Neuronal stem cell (in vitro differentiated cells): ENCODE measurements at regions not wholly inside any gene's neighbourhood (a gene's known extent, or its start where the extent isn't known, plus 50 kb on each side); places are given as distances from the start of the nearest gene placed in this dataset.

Experiments used
- DNase-seq: peaks from one replicate; pipeline ENCODE4 v3.0.0-alpha.2; 2013; ENCODE audit warnings: low spot score
- H2AFZ ChIP-seq: one replicate; pipeline ENCODE4 v1.6.1; 2013; ENCODE audit warnings: mild to moderate bottlenecking, low read length, inconsistent platforms
- H2AK5ac ChIP-seq: 2 replicates; pipeline ENCODE4 v1.6.1; 2013; ENCODE audit warnings: low read depth, mild to moderate bottlenecking, inconsistent platforms, low read length, moderate library complexity, mixed read lengths
- H2BK120ac ChIP-seq: 2 replicates; pipeline ENCODE4 v1.6.1; 2013; ENCODE audit warnings: low read depth, mild to moderate bottlenecking, inconsistent platforms, low read length, moderate library complexity, mixed read lengths
- H2BK12ac ChIP-seq: one replicate; pipeline ENCODE4 v1.6.1; 2013; ENCODE audit warnings: low read length, inconsistent platforms
- H2BK15ac ChIP-seq: 2 replicates; pipeline ENCODE4 v1.6.1; 2013; ENCODE audit warnings: mild to moderate bottlenecking, low read length, inconsistent platforms, mixed read lengths
- H2BK5ac ChIP-seq: one replicate; pipeline ENCODE4 v1.6.1; 2013; ENCODE audit warnings: inconsistent platforms, mild to moderate bottlenecking, low read length, moderate library complexity
- H3K14ac ChIP-seq: one replicate; pipeline ENCODE4 v1.6.1; 2013; ENCODE audit warnings: low read length, inconsistent platforms
- H3K18ac ChIP-seq: 2 replicates; pipeline ENCODE4 v1.6.1; 2013; ENCODE audit warnings: low read length, inconsistent platforms
- H3K23ac ChIP-seq: 2 replicates; pipeline ENCODE4 v1.6.1; 2013; ENCODE audit warnings: low read depth, mild to moderate bottlenecking, mixed read lengths, low read length, inconsistent platforms; ENCODE audit not compliant: poor library complexity
- H3K27ac ChIP-seq: replicated peaks from 3 replicates; pipeline ENCODE4 v1.5.1; 2013; ENCODE audit warnings: low read length, inconsistent platforms
- H3K27me3 ChIP-seq, 3 experiments: 2 replicates each; pipeline ENCODE4 v1.6.1; 2013; ENCODE audit warnings: low read length in 3 of 3, mild to moderate bottlenecking in 2 of 3, inconsistent platforms in 1 of 3, low read depth in 1 of 3, mixed read lengths in 1 of 3, moderate library complexity in 1 of 3; ENCODE audit not compliant: control insufficient read depth in 3 of 3, insufficient read depth in 3 of 3
- H3K36me3 ChIP-seq, 2 donors: replicated peaks in 1 of 2; 2 replicates each; pipeline ENCODE4 v1.6.1; 2013; ENCODE audit warnings: low read length in 2 of 2; ENCODE audit not compliant: control insufficient read depth in 2 of 2, insufficient read depth in 2 of 2
- H3K4ac ChIP-seq: 2 replicates; pipeline ENCODE4 v1.6.1; 2013; ENCODE audit warnings: inconsistent platforms, mild to moderate bottlenecking, low read length, moderate library complexity
- H3K4me1 ChIP-seq, 2 donors: 1 replicate in 1 of 2; 2 replicates in 1 of 2; pipeline ENCODE4 v1.6.1; 2013; ENCODE audit warnings: low read length in 2 of 2, low read depth in 1 of 2; ENCODE audit not compliant: control insufficient read depth in 2 of 2, insufficient read depth in 1 of 2
- H3K4me2 ChIP-seq: one replicate; pipeline ENCODE4 v1.6.1; 2013; ENCODE audit warnings: mild to moderate bottlenecking, low read length, inconsistent platforms; ENCODE audit not compliant: insufficient read depth, poor library complexity, severe bottlenecking
- H3K4me3 ChIP-seq, 2 donors: 2 replicates each; pipeline ENCODE4 v1.5.1; 2013; ENCODE audit warnings: low read length in 2 of 2, mild to moderate bottlenecking in 2 of 2, inconsistent platforms in 1 of 2, moderate library complexity in 1 of 2
- H3K79me1 ChIP-seq: one replicate; pipeline ENCODE4 v1.6.1; 2013; ENCODE audit warnings: low read depth, mild to moderate bottlenecking, inconsistent platforms, low read length, moderate library complexity
- H3K9ac ChIP-seq: one replicate; pipeline ENCODE4 v1.6.1; 2013; ENCODE audit warnings: mild to moderate bottlenecking, low read depth, low read length, inconsistent platforms; ENCODE audit not compliant: poor library complexity
- H3K9me3 ChIP-seq, 2 donors: replicated peaks in 1 of 2; 2 replicates each; pipeline versions ENCODE3 to v1.6.1; 2013; ENCODE audit warnings: low read length in 2 of 2, mild to moderate bottlenecking in 2 of 2, inconsistent platforms in 1 of 2, low read depth in 1 of 2, mixed read lengths in 1 of 2, moderate library complexity in 1 of 2; ENCODE audit not compliant: control insufficient read depth in 2 of 2, insufficient read depth in 1 of 2
- H4K8ac ChIP-seq: one replicate; pipeline ENCODE4 v1.6.1; 2013; ENCODE audit warnings: low read depth, mild to moderate bottlenecking, inconsistent platforms, low read length, moderate library complexity
- H4K91ac ChIP-seq: one replicate; pipeline ENCODE4 v1.6.1; 2013; ENCODE audit warnings: low read length, low read depth, mild to moderate bottlenecking, inconsistent platforms; ENCODE audit not compliant: poor library complexity
- WGBS, 2 donors: extraction: QIAGEN DNeasy Blood & Tissue Kit; methylation state at CpG; one replicate each; pipeline ENCODE4 v1.1.7; 2013; ENCODE audit warnings: missing lambda C conversion rate in 2 of 2, mixed read lengths in 1 of 2; ENCODE audit not compliant: insufficient read length in 2 of 2, insufficient replicate concordance in 1 of 2; ENCODE audit errors: extremely low coverage in 2 of 2; 5-methylcytosine and 5-hydroxymethylcytosine counted together

- H3K14ac ChIP-seq = no peak overlapping the region
- H3K23ac ChIP-seq = no peak overlapping the region
- no peak overlapping the region for H3K27ac ChIP-seq
- no peaks in the 10 kb centered on the region for H3K36me3 ChIP-seq
- peaks cover 0 to 2% of the 10 kb centered on the region in 2 donors for H3K9me3 ChIP-seq
- no peak overlapping the region for H3K9ac ChIP-seq
- H3K79me1 ChIP-seq = no peaks in the 10 kb centered on the region
- H2AK5ac ChIP-seq = no peak overlapping the region
- no peak overlapping the region for H2BK5ac ChIP-seq
- no peak overlapping the region for H2BK12ac ChIP-seq
- H3K4me2 ChIP-seq = no peak overlapping the region
- WGBS, 2 donors = no CpG with 5 or more reads among the region's 5 CpGs
- no peaks in the 10 kb centered on the region for H3K4me1 ChIP-seq
- H3K18ac ChIP-seq = no peak overlapping the region
- H3K4ac ChIP-seq = no peak overlapping the region
- H4K8ac ChIP-seq = no peak overlapping the region
- no peak overlapping the region for H2BK120ac ChIP-seq
- H4K91ac ChIP-seq = no peak overlapping the region
- DNase-seq = no peak
- H3K27me3 ChIP-seq = peaks cover 0 to 10% (median 0%) of the 10 kb centered on the region in 3 experiments
- no peak overlapping the region for H2BK15ac ChIP-seq
- no peak overlapping the region for H2AFZ ChIP-seq
- H3K4me3 ChIP-seq = no peak overlapping the region
Measured at GRCh38 chr7:4436361-4436895, 245.7 kb upstream of the FOXK1 start.

GRCh38 chr7:4436936-4437335 lies 245.2 kb upstream of the FOXK1 start:
- no peak overlapping the region for H2AK5ac ChIP-seq
- no peak overlapping the region for H3K14ac ChIP-seq
- H3K4me3 ChIP-seq = no peak overlapping the region
- no peaks in the 10 kb centered on the region for H3K4me1 ChIP-seq
- no peak overlapping the region for H3K27ac ChIP-seq
- no peak overlapping the region for H2BK120ac ChIP-seq
- H3K23ac ChIP-seq = no peak overlapping the region
- no peak overlapping the region for H3K4ac ChIP-seq
- H4K8ac ChIP-seq = no peak overlapping the region
- no peak overlapping the region for H2BK15ac ChIP-seq
- H3K27me3 ChIP-seq = peaks cover 0 to 10% (median 0%) of the 10 kb centered on the region in 3 experiments
- H2BK5ac ChIP-seq = no peak overlapping the region
- no peak overlapping the region for H2BK12ac ChIP-seq
- WGBS, 2 donors = no CpG with 5 or more reads among the region's 3 CpGs
- DNase-seq = no peak
- no peaks in the 10 kb centered on the region for H3K36me3 ChIP-seq
- no peak overlapping the region for H4K91ac ChIP-seq
- no peaks in the 10 kb centered on the region for H3K79me1 ChIP-seq
- H3K9ac ChIP-seq = no peak overlapping the region
- no peak overlapping the region for H2AFZ ChIP-seq
- no peak overlapping the region for H3K18ac ChIP-seq
- no peaks in the 10 kb centered on the region for H3K9me3 ChIP-seq
- H3K4me2 ChIP-seq = no peak overlapping the region

- Histone ChIP-seq H3K4me3 (no peak overlapping the region), H3K27me3 (peaks cover 0 to 10% (median 0%) of the 10 kb centered on the region in 3 experiments), H4K91ac (no peak overlapping the region), H2BK5ac (no peak overlapping the region), H3K14ac (no peak overlapping the region), H3K18ac (no peak overlapping the region), H3K9me3 (no peaks in the 10 kb centered on the region), H2BK12ac (no peak overlapping the region), H3K4me2 (no peak overlapping the region), H3K4me1 (no peaks in the 10 kb centered on the region), H3K4ac (no peak overlapping the region), H2AK5ac (no peak overlapping the region), H3K27ac (no peak overlapping the region), H3K79me1 (no peaks in the 10 kb centered on the region), H2BK120ac (no peak overlapping the region), H2AFZ (no peak overlapping the region), H3K9ac (no peak overlapping the region), H3K23ac (no peak overlapping the region), H3K36me3 (no peaks in the 10 kb centered on the region), H4K8ac (no peak overlapping the region), H2BK15ac (no peak overlapping the region)
- WGBS, 2 donors = no CpG with 5 or more reads among the region's 4 CpGs
- DNase-seq = no peak
Measured at GRCh38 chr7:4437916-4438315, 244.2 kb upstream of the FOXK1 start.

- H3K4me3 ChIP-seq = no peak overlapping the region
- WGBS, 2 donors = no CpG with 5 or more reads among the region's 1 CpG
Measured at GRCh38 chr7:4438723-4439245, 243.3 kb upstream of the FOXK1 start.

More at GRCh38 chr7:4438723-4439245, 243.3 kb upstream of the FOXK1 start:
- no peaks in the 10 kb centered on the region for H3K36me3 ChIP-seq
- H3K14ac ChIP-seq = no peak overlapping the region
- no peaks in the 10 kb centered on the region for H3K79me1 ChIP-seq
- no peak overlapping the region for H2BK12ac ChIP-seq
- peaks cover 0 to 10% (median 0%) of the 10 kb centered on the region in 3 experiments for H3K27me3 ChIP-seq
- H3K4ac ChIP-seq = no peak overlapping the region
- H3K4me2 ChIP-seq = no peak overlapping the region
- DNase-seq = no peak
- no peak overlapping the region for H2BK15ac ChIP-seq
- no peak overlapping the region for H2AK5ac ChIP-seq
- H3K18ac ChIP-seq = no peak overlapping the region
- H4K8ac ChIP-seq = no peak overlapping the region
- no peak overlapping the region for H3K9ac ChIP-seq
- H4K91ac ChIP-seq = no peak overlapping the region
- no peak overlapping the region for H3K27ac ChIP-seq
- no peak overlapping the region for H3K23ac ChIP-seq
- no peak overlapping the region for H2AFZ ChIP-seq
- H2BK120ac ChIP-seq = no peak overlapping the region
- H3K4me1 ChIP-seq = no peaks in the 10 kb centered on the region
- H3K9me3 ChIP-seq = no peaks in the 10 kb centered on the region
- H2BK5ac ChIP-seq = no peak overlapping the region
